IMR-90 (cell line): ENCODE measurements at regions not wholly inside any gene's neighbourhood (a gene's known extent, or its start where the extent isn't known, plus 50 kb on each side); places are given as distances from the start of the nearest gene placed in this dataset.

Experiments used
- ATAC-seq: fragments of 200-7000 bp; cut with Tn5 transposase; 2 replicates; pipeline ENCODE4 v1.9.1; 2020; ENCODE audit warnings: low read depth, mild to moderate bottlenecking, moderate library complexity
- BruUV-seq: library from RNA; stranded (reverse); fragments of 400-500 nt; replicated peaks from 2 replicates; lab custom pipeline; 2021; lab: Mats Ljungman, UMichigan
- CTCF ChIA-PET: fragments of 300-600 bp; formaldehyde crosslinking; extraction: SDS; loops from one replicate; lab custom pipeline; 2021; ENCODE audit warnings: antibody characterized with exemption; lab: Yijun Ruan, JAX
- POLR2A ChIA-PET: fragments of 300-600 bp; sonication (Branson Sonifier 250); formaldehyde crosslinking; loops from one replicate; lab custom pipeline; 2022; ENCODE audit warnings: antibody characterized with exemption; ENCODE audit not compliant: unreplicated experiment; lab: Charles Lee
- DNase-seq: peaks from one replicate; pipeline ENCODE4 v3.0.0; 2013
- H2AFZ ChIP-seq: replicated peaks from 2 replicates; pipeline ENCODE3; 2013; ENCODE audit warnings: low read length, mild to moderate bottlenecking; ENCODE audit not compliant: poor library complexity
- H2AK5ac ChIP-seq: 2 replicates; pipeline ENCODE4 v1.6.1; 2013; ENCODE audit warnings: low read depth, low read length, inconsistent platforms
- H2AK9ac ChIP-seq: replicated peaks from 2 replicates; pipeline ENCODE3; 2013; ENCODE audit warnings: mild to moderate bottlenecking, low read depth, low read length, moderate library complexity; ENCODE audit not compliant: poor library complexity
- H2BK120ac ChIP-seq: 2 replicates; pipeline ENCODE4 v1.6.1; 2013; ENCODE audit warnings: low read depth, low read length, inconsistent platforms
- H2BK15ac ChIP-seq: 3 replicates; pipeline ENCODE4 v1.6.1; 2013; ENCODE audit warnings: low read depth, low read length, inconsistent platforms
- H2BK20ac ChIP-seq: 2 replicates; pipeline ENCODE4 v1.6.1; 2013; ENCODE audit warnings: low read depth, mild to moderate bottlenecking, inconsistent platforms, low read length, moderate library complexity
- H2BK5ac ChIP-seq: 2 replicates; pipeline ENCODE4 v1.6.1; 2013; ENCODE audit warnings: mild to moderate bottlenecking, low read depth, low read length, inconsistent platforms; ENCODE audit not compliant: poor library complexity, severe bottlenecking
- H3K14ac ChIP-seq: replicated peaks from 2 replicates; pipeline ENCODE4 v1.6.1; 2013; ENCODE audit warnings: low read depth, low read length, inconsistent platforms
- H3K18ac ChIP-seq: 2 replicates; pipeline ENCODE4 v1.6.1; 2013; ENCODE audit warnings: low read depth, low read length, control low read depth
- H3K23ac ChIP-seq: 2 replicates; pipeline ENCODE4 v1.6.1; 2013; ENCODE audit warnings: low read depth, low read length, inconsistent platforms
- H3K27ac ChIP-seq: 2 replicates; pipeline ENCODE4 v1.5.1; 2013; ENCODE audit warnings: mild to moderate bottlenecking, control low read depth, low read length; ENCODE audit not compliant: insufficient read depth
- H3K27me3 ChIP-seq: 2 replicates; pipeline ENCODE4 v1.6.1; 2013; ENCODE audit warnings: low read length; ENCODE audit not compliant: control insufficient read depth, insufficient read depth
- H3K36me3 ChIP-seq: 2 replicates; pipeline ENCODE4 v1.6.1; 2013; ENCODE audit warnings: low read length, mixed read lengths; ENCODE audit not compliant: control insufficient read depth, insufficient read depth
- H3K4ac ChIP-seq: 2 replicates; pipeline ENCODE4 v1.6.1; 2013; ENCODE audit warnings: low read depth, low read length, inconsistent platforms
- H3K4me1 ChIP-seq: 2 replicates; pipeline ENCODE4 v1.6.1; 2013; ENCODE audit warnings: low read length, mixed read lengths; ENCODE audit not compliant: control insufficient read depth, insufficient read depth
- H3K4me2 ChIP-seq: 2 replicates; pipeline ENCODE4 v1.6.1; 2013; ENCODE audit warnings: low read depth, mild to moderate bottlenecking, control low read depth, low read length, moderate library complexity
- H3K4me3 ChIP-seq: 2 replicates; pipeline ENCODE4 v1.5.1; 2013; ENCODE audit warnings: low read depth, mild to moderate bottlenecking, control low read depth, low read length, moderate library complexity; ENCODE audit not compliant: insufficient read depth
- H3K56ac ChIP-seq: 2 replicates; pipeline ENCODE4 v1.6.1; 2013; ENCODE audit warnings: low read length, inconsistent platforms; ENCODE audit not compliant: insufficient read depth; ENCODE audit errors: extremely low read depth
- H3K79me1 ChIP-seq, 2 experiments: 2 replicates each; pipeline ENCODE4 v1.6.1; 2013; ENCODE audit warnings: low read length in 2 of 2, inconsistent platforms in 1 of 2, low read depth in 1 of 2
- H3K9ac ChIP-seq: 2 replicates; pipeline ENCODE4 v1.6.1; 2013; ENCODE audit warnings: low read depth, low read length, control low read depth
- H3K9me1 ChIP-seq: 2 replicates; pipeline ENCODE4 v1.6.1; 2013; ENCODE audit warnings: low read length, inconsistent platforms; ENCODE audit not compliant: insufficient read depth
- H3K9me3 ChIP-seq: 2 replicates; pipeline ENCODE4 v1.6.1; 2013; ENCODE audit warnings: low read length; ENCODE audit not compliant: control insufficient read depth, insufficient read depth
- H4K20me1 ChIP-seq: 2 replicates; pipeline ENCODE4 v1.6.1; 2013; ENCODE audit warnings: low read length, inconsistent platforms; ENCODE audit not compliant: insufficient read depth
- H4K5ac ChIP-seq: 2 replicates; pipeline ENCODE4 v1.6.1; 2013; ENCODE audit warnings: mild to moderate bottlenecking, low read depth, low read length, control low read depth
- H4K8ac ChIP-seq, 2 experiments: 2 replicates each; pipeline ENCODE4 v1.6.1; 2013; ENCODE audit warnings: low read depth in 2 of 2, low read length in 2 of 2, control low read depth in 1 of 2, inconsistent platforms in 1 of 2
- H4K91ac ChIP-seq: 2 replicates; pipeline ENCODE4 v1.6.1; 2013; ENCODE audit warnings: low read depth, low read length, inconsistent platforms; ENCODE audit not compliant: insufficient read depth
- BHLHE40 ChIP-seq: fragments of 150-350 bp; IDR thresholded peaks from 2 replicates; pipeline ENCODE4 v1.6.1; 2016; ENCODE audit warnings: mild to moderate bottlenecking, low read depth, low read length
- CEBPB ChIP-seq: IDR thresholded peaks from 2 replicates; pipeline ENCODE4 v1.6.1; 2012; ENCODE audit warnings: low read depth, low read length, improper control_type of control experiment
- CHD1 ChIP-seq: IDR thresholded peaks from 2 replicates; pipeline ENCODE4 v1.6.1; 2012; ENCODE audit warnings: low read depth, low read length, improper control_type of control experiment
- CTCF ChIP-seq: conservative IDR thresholded peaks from 2 replicates; pipeline ENCODE4 v1.5.1; 2012; ENCODE audit warnings: mild to moderate bottlenecking, low read depth, low read length, improper control_type of control experiment
- ELK1 ChIP-seq: fragments of 150-350 bp; IDR thresholded peaks from 2 replicates; pipeline ENCODE4 v1.6.1; 2016; ENCODE audit warnings: low read depth, mild to moderate bottlenecking, low read length, moderate library complexity, borderline replicate concordance
- FOS ChIP-seq: fragments of 150-350 bp; IDR thresholded peaks from 2 replicates; pipeline ENCODE4 v1.6.1; 2016; ENCODE audit warnings: low read depth, low read length
- MAFK ChIP-seq: IDR thresholded peaks from 2 replicates; pipeline ENCODE4 v1.6.1; 2012; ENCODE audit warnings: low read depth, low read length, improper control_type of control experiment
- MAZ ChIP-seq: IDR thresholded peaks from 2 replicates; pipeline ENCODE4 v1.6.1; 2012; ENCODE audit warnings: low read depth, mild to moderate bottlenecking, low read length, improper control_type of control experiment, moderate library complexity, borderline replicate concordance
- MXI1 ChIP-seq: IDR thresholded peaks from 2 replicates; pipeline ENCODE4 v1.6.1; 2012; ENCODE audit warnings: low read depth, mild to moderate bottlenecking, low read length, moderate library complexity, borderline replicate concordance
- NFE2L2 ChIP-seq: fragments of 150-350 bp; IDR thresholded peaks from 2 replicates; pipeline ENCODE4 v1.6.1; 2016; ENCODE audit warnings: low read depth, mild to moderate bottlenecking, low read length
- POLR2A ChIP-seq: IDR thresholded peaks from 2 replicates; pipeline ENCODE4 v1.6.1; 2012; ENCODE audit warnings: mild to moderate bottlenecking, low read depth, low read length
- RAD21 ChIP-seq: IDR thresholded peaks from 2 replicates; pipeline ENCODE4 v1.6.1; 2012; ENCODE audit warnings: low read length, improper control_type of control experiment
- RCOR1 ChIP-seq: IDR thresholded peaks from 2 replicates; pipeline ENCODE4 v1.6.1; 2012; ENCODE audit warnings: mild to moderate bottlenecking, low read length, improper control_type of control experiment; ENCODE audit not compliant: insufficient replicate concordance
- RFX5 ChIP-seq: IDR thresholded peaks from 2 replicates; pipeline ENCODE4 v1.8.0; 2012; ENCODE audit warnings: low read depth, mild to moderate bottlenecking, low read length, moderate library complexity
- SMC3 ChIP-seq: fragments of 150-350 bp; IDR thresholded peaks from 2 replicates; pipeline ENCODE4 v1.6.1; 2016; ENCODE audit warnings: low read depth, mild to moderate bottlenecking, antibody characterized with exemption, low read length, moderate library complexity
- USF2 ChIP-seq: fragments of 150-350 bp; IDR thresholded peaks from 2 replicates; pipeline ENCODE4 v1.6.1; 2017; ENCODE audit warnings: mild to moderate bottlenecking, antibody characterized with exemption, low read length, low read depth
- WGBS, 2 experiments: methylation state at CpG; one replicate each; pipeline versions ENCODE4 v1.1.5 to v1.1.7; 2013; ENCODE audit warnings: missing lambda C conversion rate in 2 of 2; ENCODE audit not compliant: insufficient read length in 1 of 2; ENCODE audit errors: extremely low coverage in 2 of 2; 5-methylcytosine and 5-hydroxymethylcytosine counted together
- dilution Hi-C: fragments of 300-500 bp; cut with HindIII; formaldehyde crosslinking; loops from one replicate; pipeline ENCODE4 v1.14.3; 2018; ENCODE audit warnings: low sequenced_read_pairs; ENCODE audit not compliant: unreplicated experiment
- in situ Hi-C: fragments of 300-500 bp; cut with MboI; formaldehyde crosslinking; loops from 3 replicates; pipeline ENCODE4 v1.14.3; 2019; ENCODE audit warnings: low sequenced_read_pairs, inconsistent platforms, mixed read lengths
- intact Hi-C: fragments of 100-400 bp; cut with micrococcal nuclease; formaldehyde crosslinking; loops from 2 replicates; pipeline ENCODE4 v1.10.0; 2022

- no TSS peak for BruUV-seq
- no peak overlapping the region for H3K4me3 ChIP-seq
- ChIA-PET CTCF (no interaction called here), POLR2A (no interaction called here)
- ATAC-seq (no peak), DNase-seq (no peak)
- TF ChIP-seq MAFK (no peak), RFX5 (no peak), FOS (no peak), MXI1 (no peak), CTCF (no peak), RCOR1 (no peak), ELK1 (no peak), NFE2L2 (no peak), CHD1 (no peak), MAZ (no peak), CEBPB (no peak), USF2 (no peak), BHLHE40 (no peak), RAD21 (no peak), POLR2A (no peak), SMC3 (no peak)
- no peak overlapping the region for H2AK5ac ChIP-seq
- no peaks in the 10 kb centered on the region for H3K9me1 ChIP-seq
- H2AK9ac ChIP-seq, result no peak overlapping the region
- H4K20me1 ChIP-seq, result no peaks in the 10 kb centered on the region
- H2BK20ac ChIP-seq, result no peak overlapping the region
- H3K9me3 ChIP-seq, result no peaks in the 10 kb centered on the region
- no peak overlapping the region for H3K18ac ChIP-seq
- no peak overlapping the region for H3K4me2 ChIP-seq
- no peak overlapping the region for H3K14ac ChIP-seq
- intact Hi-C loops (no loop called here), in situ Hi-C loops (no loop called here), dilution Hi-C loops (no loop called here)
- H3K27ac ChIP-seq, result no peak overlapping the region
- no peak overlapping the region for H3K4ac ChIP-seq
- H4K5ac ChIP-seq, result no peak overlapping the region
- H2BK15ac ChIP-seq, result no peak overlapping the region
- H3K27me3 ChIP-seq, result no peaks in the 10 kb centered on the region
- WGBS, 2 experiments, result 80% methylated on average over 1 of the region's 7 CpGs; no CpG with 5 or more reads in 1 of the 2 experiments
- no peaks in the 10 kb centered on the region for H3K79me1 ChIP-seq
- H2AFZ ChIP-seq, result no peak overlapping the region
- H2BK5ac ChIP-seq, result no peak overlapping the region
- no peaks in the 10 kb centered on the region for H3K36me3 ChIP-seq
- H4K91ac ChIP-seq, result no peak overlapping the region
- no peaks in the 10 kb centered on the region for H3K4me1 ChIP-seq
- no peak overlapping the region for H2BK120ac ChIP-seq
- no peak overlapping the region for H3K9ac ChIP-seq
- no peak overlapping the region for H4K8ac ChIP-seq
- H3K23ac ChIP-seq, result no peak overlapping the region
- H3K56ac ChIP-seq, result no peak overlapping the region
Measured at GRCh38 chr18:75757951-75758350, 330.4 kb upstream of the SMIM21 start.
